Vagina (tissue), 2 donors: ENCODE measurements at regions not wholly inside any gene's neighbourhood (a gene's known extent, or its start where the extent isn't known, plus 50 kb on each side); places are given as distances from the start of the nearest gene placed in this dataset.

ENCODE experiments used
- CTCF ChIP-seq, 3 experiments: fragments of 450-650 bp in 2 of 3; fragments of 200-600 bp in 1 of 3; sonication (generic) in 1 of 3; IDR thresholded peaks; one replicate each; pipeline ENCODE4 v1.5.1; 2017 to 2019; ENCODE audit warnings: antibody characterized with exemption in 3 of 3, mild to moderate bottlenecking in 2 of 3, moderate library complexity in 2 of 3
- POLR2A ChIP-seq, 2 donors: fragments of 450-650 bp; IDR thresholded peaks; one replicate each; pipeline ENCODE4 v1.6.1; 2017; ENCODE audit warnings: antibody characterized with exemption in 2 of 2, mild to moderate bottlenecking in 2 of 2, moderate library complexity in 2 of 2

DNA sequence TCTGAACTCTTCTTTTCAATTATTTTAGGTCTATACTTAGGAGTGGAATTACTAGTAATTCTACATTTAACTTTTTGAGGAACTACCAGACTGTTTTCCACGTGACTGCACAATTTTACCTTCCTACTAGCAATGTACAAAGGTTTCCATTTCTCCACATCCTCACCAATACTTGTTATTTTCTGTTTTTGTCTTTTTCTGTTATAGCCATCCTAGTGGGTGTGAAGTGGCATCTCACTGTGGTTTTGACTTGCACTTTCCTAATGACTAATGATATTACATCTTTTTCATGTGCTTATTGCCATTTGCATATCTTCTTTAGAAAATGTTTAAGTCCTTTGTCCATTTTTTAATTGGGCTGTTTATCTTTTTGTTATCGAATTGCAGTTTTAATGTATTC, 136.9 kb upstream of the EGFLAM start:
- TF ChIP-seq POLR2A (IDR thresholded peaks at IDR 0.05) (no peak), CTCF (IDR thresholded peaks at IDR 0.05) (no peak)
